Breast epithelium (tissue), 4 donors: ENCODE measurements at regions not wholly inside any gene's neighbourhood (a gene's known extent, or its start where the extent isn't known, plus 50 kb on each side); places are given as distances from the start of the nearest gene placed in this dataset.

ENCODE experiments used
- DNase-seq, 2 donors: peaks; one replicate each; pipeline ENCODE4 v3.0.0-alpha.2; 2019; ENCODE audit warnings: low spot score in 2 of 2
- H3K27ac ChIP-seq, 2 donors: fragments of 200-600 bp; sonication (generic) in 1 of 2; one replicate each; pipeline ENCODE4 v1.5.1; 2016 to 2019; ENCODE audit warnings: mild to moderate bottlenecking in 1 of 2
- H3K27me3 ChIP-seq, 2 donors: fragments of 200-600 bp; sonication (generic) in 1 of 2; one replicate each; pipeline versions ENCODE4 v1.5.1 to v1.6.0; 2017 to 2019; ENCODE audit warnings: control low read depth in 1 of 2, mild to moderate bottlenecking in 1 of 2
- H3K36me3 ChIP-seq: fragments of 200-600 bp; one replicate; pipeline ENCODE4 v1.5.1; 2019
- H3K4me1 ChIP-seq, 2 donors: fragments of 200-600 bp; sonication (generic); one replicate each; pipeline ENCODE4 v1.5.1; 2016 to 2019; ENCODE audit warnings: control low read depth in 1 of 2
- H3K4me3 ChIP-seq, 3 donors: fragments of 200-600 bp; sonication (generic); 1 replicate in 2 of 3; 2 replicates in 1 of 3; pipeline ENCODE4 v1.5.1; 2016 to 2019; ENCODE audit warnings: mild to moderate bottlenecking in 3 of 3, moderate library complexity in 2 of 3
- H3K9me3 ChIP-seq, 2 donors: fragments of 200-600 bp; sonication (generic) in 1 of 2; one replicate each; pipeline ENCODE4 v1.5.1; 2016 to 2019; ENCODE audit warnings: control low read depth in 1 of 2
- POLR2A ChIP-seq: fragments of 450-650 bp; IDR thresholded peaks from one replicate; pipeline ENCODE4 v1.6.1; 2016; ENCODE audit warnings: antibody characterized with exemption, mild to moderate bottlenecking, moderate library complexity
- POLR2AphosphoS5 ChIP-seq, 3 donors: sonication (generic); formaldehyde crosslinking; IDR thresholded peaks; one replicate each; pipeline ENCODE4 v1.6.1; 2017; ENCODE audit warnings: antibody characterized with exemption in 3 of 3
- intact Hi-C: fragments of 100-400 bp; cut with DNase I; formaldehyde crosslinking; loops from one replicate; pipeline ENCODE4 v1.15.1; 2023; ENCODE audit warnings: low total_unique reads
- TF ChIP-seq, protein P1 (sequence below), 3 donors: fragments of 450-650 bp; IDR thresholded peaks; one replicate each; pipeline ENCODE4 v1.5.1; 2016 to 2017; ENCODE audit warnings: antibody characterized with exemption in 3 of 3, mild to moderate bottlenecking in 3 of 3, moderate library complexity in 3 of 3

DNA sequence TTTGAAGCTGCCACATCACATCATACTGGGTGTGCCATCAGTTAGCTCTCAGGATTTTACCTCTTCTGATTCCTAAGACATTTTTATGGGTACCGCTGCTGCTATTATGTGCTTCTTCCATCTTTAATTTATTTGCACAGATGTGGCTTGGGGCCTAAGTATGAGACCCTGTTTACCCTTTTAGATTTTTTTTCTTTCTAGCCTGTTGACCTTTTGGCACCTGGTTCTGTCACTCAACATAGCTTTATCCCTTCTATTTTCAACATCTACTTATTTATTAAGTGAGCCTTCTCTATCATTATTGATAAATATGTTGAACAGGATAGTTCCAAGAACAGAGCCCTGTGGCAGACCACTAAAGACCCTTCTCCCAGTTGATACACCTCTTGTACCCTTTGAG, 57.0 kb downstream of the TET3 start:
- H3K27me3 ChIP-seq = no peaks in the 10 kb centered on the region
- no peak overlapping the region for H3K4me3 ChIP-seq
- TF ChIP-seq POLR2A (no peak), POLR2AphosphoS5 (IDR thresholded peaks at IDR 0.05) (no peak)
- TF ChIP-seq, protein P1, sequence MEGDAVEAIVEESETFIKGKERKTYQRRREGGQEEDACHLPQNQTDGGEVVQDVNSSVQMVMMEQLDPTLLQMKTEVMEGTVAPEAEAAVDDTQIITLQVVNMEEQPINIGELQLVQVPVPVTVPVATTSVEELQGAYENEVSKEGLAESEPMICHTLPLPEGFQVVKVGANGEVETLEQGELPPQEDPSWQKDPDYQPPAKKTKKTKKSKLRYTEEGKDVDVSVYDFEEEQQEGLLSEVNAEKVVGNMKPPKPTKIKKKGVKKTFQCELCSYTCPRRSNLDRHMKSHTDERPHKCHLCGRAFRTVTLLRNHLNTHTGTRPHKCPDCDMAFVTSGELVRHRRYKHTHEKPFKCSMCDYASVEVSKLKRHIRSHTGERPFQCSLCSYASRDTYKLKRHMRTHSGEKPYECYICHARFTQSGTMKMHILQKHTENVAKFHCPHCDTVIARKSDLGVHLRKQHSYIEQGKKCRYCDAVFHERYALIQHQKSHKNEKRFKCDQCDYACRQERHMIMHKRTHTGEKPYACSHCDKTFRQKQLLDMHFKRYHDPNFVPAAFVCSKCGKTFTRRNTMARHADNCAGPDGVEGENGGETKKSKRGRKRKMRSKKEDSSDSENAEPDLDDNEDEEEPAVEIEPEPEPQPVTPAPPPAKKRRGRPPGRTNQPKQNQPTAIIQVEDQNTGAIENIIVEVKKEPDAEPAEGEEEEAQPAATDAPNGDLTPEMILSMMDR (IDR thresholded peaks at IDR 0.05) = no peak
- DNase-seq = no peak
- intact Hi-C loops = loop anchor here (5.0 kb wide), 1 partner anchor 1079 kb away; no protein-coding TSS in a partner anchor
- H3K9me3 ChIP-seq = no peaks in the 10 kb centered on the region
- H3K36me3 ChIP-seq = no peaks in the 10 kb centered on the region
- H3K4me1 ChIP-seq = no peaks in the 10 kb centered on the region
- no peak overlapping the region for H3K27ac ChIP-seq

DNA sequence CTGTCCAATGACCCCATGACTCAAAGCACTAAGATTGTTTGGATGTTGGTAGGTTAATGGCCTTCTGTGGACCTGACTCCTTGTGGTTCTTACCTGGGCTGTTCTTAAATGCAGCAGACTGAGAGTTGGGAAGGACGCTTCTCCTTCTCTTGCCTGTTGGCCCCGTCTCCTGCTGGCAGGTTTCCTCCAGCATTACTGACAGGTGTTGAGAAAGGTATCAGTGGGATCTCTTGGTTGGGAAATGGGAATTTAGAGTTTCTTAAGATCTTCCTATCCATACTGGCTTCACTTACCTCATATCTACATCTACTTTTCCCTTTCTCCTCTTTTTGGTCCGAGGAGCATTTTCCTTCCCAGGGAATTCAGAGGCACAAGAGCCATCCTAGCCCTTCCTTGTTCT, 57.9 kb downstream of the TET3 start:
- no peaks in the 10 kb centered on the region for H3K4me1 ChIP-seq
- H3K36me3 ChIP-seq = no peaks in the 10 kb centered on the region
- H3K27me3 ChIP-seq = no peaks in the 10 kb centered on the region
- no peak overlapping the region for H3K4me3 ChIP-seq
- H3K27ac ChIP-seq = no peak overlapping the region
- H3K9me3 ChIP-seq = no peaks in the 10 kb centered on the region
- intact Hi-C loops = loop anchor here (5.0 kb wide), 1 partner anchor 1080 kb away; no protein-coding TSS in a partner anchor
- no peak for DNase-seq
- TF ChIP-seq POLR2A (no peak), POLR2AphosphoS5 (IDR thresholded peaks at IDR 0.05) (no peak)
- TF ChIP-seq, protein P1 (IDR thresholded peaks at IDR 0.05) = no peak

DNA sequence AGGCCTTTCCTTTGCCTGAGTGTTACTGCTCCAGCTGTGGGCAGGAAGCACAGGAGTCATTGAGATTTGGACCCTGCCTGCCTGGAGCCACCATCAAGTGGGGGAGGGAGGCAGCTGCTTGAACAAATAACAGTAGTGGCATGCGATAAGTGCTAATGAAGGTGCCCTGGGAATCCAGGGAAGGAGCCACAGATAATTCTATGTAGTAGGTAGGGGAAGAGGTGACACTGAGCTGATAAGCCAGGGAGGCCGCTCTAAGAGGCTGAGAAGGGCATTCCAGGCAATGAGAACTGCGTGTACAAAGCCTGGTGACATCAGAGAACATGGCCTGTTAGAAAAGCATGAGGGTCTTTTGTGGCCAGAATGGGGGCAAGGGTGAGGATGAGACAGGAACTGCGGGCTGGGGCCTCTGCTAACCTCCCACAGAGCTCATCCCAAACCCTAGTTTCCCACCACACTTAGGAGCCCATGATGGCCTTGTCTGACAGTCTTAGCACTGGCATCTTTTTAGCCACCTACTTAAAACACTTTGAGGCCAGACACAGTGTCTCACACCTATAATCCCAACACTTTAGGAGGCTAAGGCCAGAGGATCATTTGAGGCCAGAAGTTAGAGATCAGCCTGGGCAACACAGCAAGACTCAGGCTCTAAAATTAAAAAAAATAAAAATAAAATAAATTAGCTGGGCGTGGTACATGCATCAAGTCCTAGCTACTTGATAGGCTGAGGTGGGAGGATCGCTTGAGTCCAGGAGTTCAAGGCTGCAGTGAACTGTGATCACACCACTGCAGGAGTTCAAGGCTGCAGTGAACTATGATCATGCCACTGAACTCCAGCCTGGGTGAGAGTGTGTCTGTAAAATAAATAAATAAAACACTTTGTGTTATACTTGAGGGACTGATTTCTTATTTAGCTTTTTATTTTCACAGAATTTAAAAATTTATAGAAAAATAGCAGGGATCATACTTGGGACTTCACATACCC, 58.9 kb downstream of the TET3 start:
- no peak for TF ChIP-seq POLR2AphosphoS5 (IDR thresholded peaks at IDR 0.05)
- TF ChIP-seq, protein P1 (IDR thresholded peaks at IDR 0.05) = no peak
- TF ChIP-seq POLR2A = no peak

DNA sequence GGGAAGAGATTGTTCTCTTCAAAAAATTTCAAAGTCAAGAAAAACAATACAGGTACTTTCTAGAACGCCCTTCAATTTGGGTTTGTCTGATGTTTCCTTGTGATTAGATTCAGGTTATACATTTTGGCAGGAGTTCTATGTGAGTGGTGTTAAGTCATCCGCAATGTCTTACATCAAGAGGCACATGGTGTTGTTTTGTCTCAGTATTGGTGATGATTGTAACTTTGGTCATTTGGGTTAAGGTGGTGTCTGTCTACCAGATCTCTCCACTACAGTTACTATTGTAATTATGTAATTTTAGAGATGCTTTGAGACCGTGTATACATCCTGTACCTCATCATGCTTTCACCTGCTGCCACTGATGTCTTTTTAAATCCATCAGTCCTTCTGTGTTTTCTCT, 60.3 kb downstream of the TET3 start:
- intact Hi-C loops = loop anchor here (5.0 kb wide), 1 partner anchor 1083 kb away; no protein-coding TSS in a partner anchor
- H3K27ac ChIP-seq = no peak overlapping the region
- no peaks in the 10 kb centered on the region for H3K4me1 ChIP-seq
- no peaks in the 10 kb centered on the region for H3K9me3 ChIP-seq
- H3K27me3 ChIP-seq = no peaks in the 10 kb centered on the region
- H3K36me3 ChIP-seq = no peaks in the 10 kb centered on the region
- no peak overlapping the region for H3K4me3 ChIP-seq
- DNase-seq = no peak
- TF ChIP-seq, protein P1 (IDR thresholded peaks at IDR 0.05) = no peak
- no peak for TF ChIP-seq POLR2AphosphoS5 (IDR thresholded peaks at IDR 0.05)
- no peak for TF ChIP-seq POLR2A

More for the DNA sequence above, 58.9 kb downstream of the TET3 start:
- Histone ChIP-seq H3K9me3 (no peaks in the 10 kb centered on the region), H3K36me3 (no peaks in the 10 kb centered on the region), H3K27ac (no peak overlapping the region), H3K27me3 (no peaks in the 10 kb centered on the region), H3K4me3 (no peak overlapping the region), H3K4me1 (no peaks in the 10 kb centered on the region)
- DNase-seq = no peak
- intact Hi-C loops = loop anchor here (5.0 kb wide), 1 partner anchor 1081 kb away; no protein-coding TSS in a partner anchor

DNA sequence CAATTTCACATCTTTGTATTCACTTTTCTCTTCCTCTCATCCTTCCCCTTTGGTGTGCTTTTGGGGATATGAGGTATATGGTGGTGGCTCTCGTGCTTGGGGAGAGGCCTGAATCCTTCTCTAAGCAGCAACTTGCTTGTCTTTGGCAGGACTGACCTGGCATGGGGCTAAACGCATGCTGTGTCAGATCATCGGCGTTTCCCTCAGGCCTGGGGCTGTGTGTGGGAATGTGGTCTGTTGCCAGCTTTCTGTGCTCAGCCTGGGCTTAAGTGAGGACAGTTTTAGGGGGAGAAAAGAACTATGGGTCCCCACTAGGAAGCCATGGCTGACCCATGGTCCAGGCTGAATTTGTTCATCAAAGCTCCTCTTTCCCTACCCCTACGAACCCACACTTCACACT, 60.7 kb downstream of the TET3 start:
- H3K4me1 ChIP-seq = no peaks in the 10 kb centered on the region
- TF ChIP-seq, protein P1 (IDR thresholded peaks at IDR 0.05) = no peak
- TF ChIP-seq POLR2AphosphoS5 (IDR thresholded peaks at IDR 0.05) = no peak
- TF ChIP-seq POLR2A = no peak
- H3K27me3 ChIP-seq = no peaks in the 10 kb centered on the region
- peak; percentile 33 to 59 for DNase-seq
- no peaks in the 10 kb centered on the region for H3K9me3 ChIP-seq
- no peaks in the 10 kb centered on the region for H3K36me3 ChIP-seq
- no peak overlapping the region for H3K4me3 ChIP-seq
- H3K27ac ChIP-seq = no peak overlapping the region
- intact Hi-C loops = no loop called here
